Glutamatergic neuron (in vitro differentiated cells): ENCODE measurements at regions not wholly inside any gene's neighbourhood (a gene's known extent, or its start where the extent isn't known, plus 50 kb on each side); places are given as distances from the start of the nearest gene placed in this dataset.

ENCODE experiments used
- DNase-seq: peaks from one replicate; pipeline ENCODE4 v3.0.0; 2022
- H3K27ac Mint-ChIP-seq: one replicate; pipeline ENCODE4 v1.8.0; 2020; ENCODE audit warnings: mild to moderate bottlenecking, mixed read lengths, inconsistent platforms; ENCODE audit not compliant: unreplicated experiment
- H3K27me3 Mint-ChIP-seq: one replicate; pipeline ENCODE4 v1.8.0; 2020; ENCODE audit warnings: mild to moderate bottlenecking, moderate library complexity, mixed read lengths, inconsistent platforms; ENCODE audit not compliant: unreplicated experiment
- H3K36me3 Mint-ChIP-seq: one replicate; pipeline ENCODE4 v1.8.0; 2020; ENCODE audit warnings: mild to moderate bottlenecking, mixed read lengths, inconsistent platforms; ENCODE audit not compliant: unreplicated experiment
- H3K4me1 Mint-ChIP-seq: one replicate; pipeline ENCODE4 v1.8.0; 2020; ENCODE audit warnings: mild to moderate bottlenecking, low read depth, mixed read lengths, inconsistent platforms; ENCODE audit not compliant: unreplicated experiment
- H3K4me3 Mint-ChIP-seq: one replicate; pipeline ENCODE4 v1.8.0; 2020; ENCODE audit warnings: mild to moderate bottlenecking, mixed read lengths, inconsistent platforms; ENCODE audit not compliant: unreplicated experiment
- H3K9me3 Mint-ChIP-seq: one replicate; pipeline ENCODE4 v1.8.0; 2020; ENCODE audit warnings: mild to moderate bottlenecking, moderate library complexity, mixed read lengths, inconsistent platforms; ENCODE audit not compliant: unreplicated experiment
- TF ChIP-seq, protein P1 (sequence below): fragments of 200-600 bp; sonication (generic); IDR thresholded peaks from one replicate; pipeline ENCODE4 v1.5.0; 2021; ENCODE audit not compliant: partially characterized antibody, unreplicated experiment

DNA sequence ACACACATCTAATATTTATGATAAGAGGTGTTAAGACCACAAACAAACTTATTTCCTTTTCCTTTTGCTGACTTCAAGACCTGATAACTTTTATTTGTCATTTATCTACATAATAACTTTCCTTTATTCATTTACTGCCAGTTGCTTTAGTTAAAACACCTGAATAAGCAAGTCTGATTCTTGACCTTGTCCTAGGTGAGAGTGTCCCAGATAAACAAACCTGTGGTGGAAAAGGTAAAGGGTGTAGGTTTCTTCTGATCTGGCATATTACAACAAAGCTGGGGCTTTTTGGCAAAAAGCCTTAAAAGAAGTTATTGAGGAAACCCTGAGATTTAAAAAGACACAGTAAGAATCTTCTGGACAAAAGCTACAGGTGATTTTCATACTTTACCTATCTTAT, 191.5 kb downstream of the ZBBX start:
- H3K4me1 Mint-ChIP-seq = no peaks in the 10 kb centered on the region
- no peaks in the 10 kb centered on the region for H3K9me3 Mint-ChIP-seq
- H3K27me3 Mint-ChIP-seq = no peaks in the 10 kb centered on the region
- TF ChIP-seq, protein P1, sequence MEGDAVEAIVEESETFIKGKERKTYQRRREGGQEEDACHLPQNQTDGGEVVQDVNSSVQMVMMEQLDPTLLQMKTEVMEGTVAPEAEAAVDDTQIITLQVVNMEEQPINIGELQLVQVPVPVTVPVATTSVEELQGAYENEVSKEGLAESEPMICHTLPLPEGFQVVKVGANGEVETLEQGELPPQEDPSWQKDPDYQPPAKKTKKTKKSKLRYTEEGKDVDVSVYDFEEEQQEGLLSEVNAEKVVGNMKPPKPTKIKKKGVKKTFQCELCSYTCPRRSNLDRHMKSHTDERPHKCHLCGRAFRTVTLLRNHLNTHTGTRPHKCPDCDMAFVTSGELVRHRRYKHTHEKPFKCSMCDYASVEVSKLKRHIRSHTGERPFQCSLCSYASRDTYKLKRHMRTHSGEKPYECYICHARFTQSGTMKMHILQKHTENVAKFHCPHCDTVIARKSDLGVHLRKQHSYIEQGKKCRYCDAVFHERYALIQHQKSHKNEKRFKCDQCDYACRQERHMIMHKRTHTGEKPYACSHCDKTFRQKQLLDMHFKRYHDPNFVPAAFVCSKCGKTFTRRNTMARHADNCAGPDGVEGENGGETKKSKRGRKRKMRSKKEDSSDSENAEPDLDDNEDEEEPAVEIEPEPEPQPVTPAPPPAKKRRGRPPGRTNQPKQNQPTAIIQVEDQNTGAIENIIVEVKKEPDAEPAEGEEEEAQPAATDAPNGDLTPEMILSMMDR = no peak
- H3K4me3 Mint-ChIP-seq = no peak overlapping the region
- DNase-seq = no peak
- no peaks in the 10 kb centered on the region for H3K36me3 Mint-ChIP-seq
- H3K27ac Mint-ChIP-seq = no peak overlapping the region

DNA sequence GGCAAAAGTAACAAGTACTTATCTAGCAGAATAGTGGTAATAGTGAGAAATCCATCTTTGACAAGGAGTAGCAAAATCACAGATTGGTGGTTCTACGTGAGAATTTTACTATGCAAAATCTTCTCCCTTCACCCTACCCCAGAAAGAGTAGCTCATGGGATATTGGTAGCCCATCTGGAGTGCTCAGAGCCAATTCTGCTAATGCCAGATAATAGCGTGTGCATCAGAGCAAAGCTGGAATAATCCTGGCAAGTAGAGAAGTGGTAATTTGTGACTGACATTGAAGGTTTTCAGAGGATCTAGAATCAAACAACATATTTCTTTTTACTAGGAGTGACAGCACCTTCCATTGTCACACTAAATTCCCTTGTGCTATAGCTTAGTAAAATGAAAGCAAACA, 192.9 kb downstream of the ZBBX start:
- TF ChIP-seq, protein P1 = no peak
- Mint-ChIP-seq H3K27me3 (no peaks in the 10 kb centered on the region), H3K4me3 (no peak overlapping the region), H3K4me1 (no peaks in the 10 kb centered on the region), H3K27ac (no peak overlapping the region), H3K36me3 (no peaks in the 10 kb centered on the region), H3K9me3 (no peaks in the 10 kb centered on the region)
- no peak for DNase-seq

DNA sequence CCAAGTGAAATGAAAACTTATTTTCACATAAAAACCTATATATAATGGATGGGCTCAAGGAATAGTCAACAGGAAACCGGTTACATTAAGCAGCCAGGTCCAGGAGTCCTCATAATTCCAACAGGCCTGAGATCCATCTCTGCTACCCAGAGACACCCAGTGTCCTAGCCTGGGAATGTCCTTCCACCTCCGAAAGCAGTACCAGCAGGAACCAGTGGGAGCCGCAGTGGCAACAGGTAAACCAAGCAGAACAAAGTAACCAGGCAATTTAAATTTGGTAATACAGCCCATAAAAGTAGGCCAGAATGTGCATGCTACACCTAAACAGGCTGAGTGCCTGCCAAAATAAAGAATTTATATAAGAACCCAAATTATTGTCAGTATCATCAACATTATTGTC, 195.6 kb downstream of the ZBBX start:
- Mint-ChIP-seq H3K36me3 (no peaks in the 10 kb centered on the region), H3K27me3 (no peaks in the 10 kb centered on the region), H3K27ac (no peak overlapping the region), H3K9me3 (no peaks in the 10 kb centered on the region), H3K4me3 (no peak overlapping the region), H3K4me1 (no peaks in the 10 kb centered on the region)
- no peak for DNase-seq
- TF ChIP-seq, protein P1 = no peak

DNA sequence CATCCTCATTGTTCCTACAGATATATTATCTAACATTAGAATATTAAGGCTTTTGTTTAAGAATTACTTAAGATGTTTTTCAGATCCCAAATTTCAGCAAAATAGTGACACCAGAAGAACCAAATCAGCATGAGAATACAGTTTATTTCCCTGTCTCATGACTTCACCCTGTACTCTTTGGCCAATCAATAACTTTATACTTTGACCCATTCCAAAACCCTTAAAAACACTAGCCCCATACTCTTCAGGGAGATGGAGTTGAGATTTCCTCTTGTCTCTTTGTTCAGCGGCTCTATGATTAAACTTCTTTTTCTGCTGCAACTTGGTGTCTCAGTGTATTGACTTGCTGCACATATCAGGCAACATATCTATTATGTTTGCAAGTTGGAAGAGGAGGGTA, 207.7 kb downstream of the ZBBX start:
- Mint-ChIP-seq H3K4me3 (no peak overlapping the region), H3K4me1 (no peaks in the 10 kb centered on the region), H3K36me3 (peaks cover 9% of the 10 kb centered on the region), H3K27me3 (peaks cover 2% of the 10 kb centered on the region), H3K9me3 (no peaks in the 10 kb centered on the region), H3K27ac (no peak overlapping the region)
- TF ChIP-seq, protein P1 = no peak
- DNase-seq = no peak

DNA sequence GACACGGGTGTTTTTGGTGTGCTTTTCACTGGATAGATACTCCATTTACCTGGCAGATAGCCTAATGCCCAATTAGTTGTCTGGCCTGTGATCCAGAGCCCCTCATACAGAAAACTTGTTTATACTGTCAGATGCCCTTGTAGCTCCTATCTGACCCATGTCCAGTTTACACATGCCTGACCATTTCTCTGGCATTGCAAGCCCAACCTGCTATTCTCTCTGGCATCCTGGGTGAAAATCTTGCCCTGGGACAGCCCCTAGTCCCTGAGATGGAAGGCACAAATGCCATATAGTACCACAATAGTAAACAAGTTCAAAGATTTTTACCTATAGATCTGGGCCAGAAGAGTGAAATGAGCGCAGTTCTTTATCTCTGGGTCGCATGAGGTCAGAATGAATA, 212.6 kb downstream of the ZBBX start:
- no peak overlapping the region for H3K27ac Mint-ChIP-seq
- no peaks in the 10 kb centered on the region for H3K9me3 Mint-ChIP-seq
- TF ChIP-seq, protein P1 = no peak
- no peaks in the 10 kb centered on the region for H3K36me3 Mint-ChIP-seq
- no peak overlapping the region for H3K4me3 Mint-ChIP-seq
- H3K27me3 Mint-ChIP-seq = peaks cover 2% of the 10 kb centered on the region
- H3K4me1 Mint-ChIP-seq = peaks cover 12% of the 10 kb centered on the region
- no peak for DNase-seq
